Right atrium auricular region (tissue), 2 donors: ENCODE measurements at regions not wholly inside any gene's neighbourhood (a gene's known extent, or its start where the extent isn't known, plus 50 kb on each side); places are given as distances from the start of the nearest gene placed in this dataset.

Experiments
- DNase-seq: peaks from one replicate; pipeline ENCODE4 v3.0.0-alpha.2; 2019; ENCODE audit warnings: low spot score
- H3K27ac ChIP-seq, 2 donors: fragments of 200-600 bp; sonication (generic); 1 replicate in 1 of 2; 2 replicates in 1 of 2; pipeline ENCODE4 v1.5.1; 2016 to 2019
- H3K27me3 ChIP-seq, 2 donors: fragments of 200-600 bp; sonication (generic); one replicate each; pipeline versions ENCODE4 v1.5.1 to v1.6.0; 2017 to 2019
- H3K36me3 ChIP-seq: fragments of 200-600 bp; sonication (generic); one replicate; pipeline ENCODE4 v1.5.1; 2016
- H3K4me1 ChIP-seq, 2 donors: fragments of 200-600 bp; sonication (generic); one replicate each; pipeline versions ENCODE4 v1.5.1 to v1.6.0; 2017 to 2019
- H3K4me3 ChIP-seq, 2 donors: fragments of 200-600 bp; sonication (generic); 1 replicate in 1 of 2; 2 replicates in 1 of 2; pipeline ENCODE4 v1.5.1; 2017 to 2019; ENCODE audit warnings: mild to moderate bottlenecking in 1 of 2, moderate library complexity in 1 of 2
- H3K9me3 ChIP-seq, 2 donors: fragments of 200-600 bp; sonication (generic); one replicate each; pipeline ENCODE4 v1.5.1; 2019
- TF ChIP-seq, protein P1 (sequence below), 2 donors: fragments of 200-600 bp; sonication (generic); IDR thresholded peaks; one replicate each; pipeline ENCODE4 v1.5.1; 2019; ENCODE audit warnings: antibody characterized with exemption in 2 of 2

DNA sequence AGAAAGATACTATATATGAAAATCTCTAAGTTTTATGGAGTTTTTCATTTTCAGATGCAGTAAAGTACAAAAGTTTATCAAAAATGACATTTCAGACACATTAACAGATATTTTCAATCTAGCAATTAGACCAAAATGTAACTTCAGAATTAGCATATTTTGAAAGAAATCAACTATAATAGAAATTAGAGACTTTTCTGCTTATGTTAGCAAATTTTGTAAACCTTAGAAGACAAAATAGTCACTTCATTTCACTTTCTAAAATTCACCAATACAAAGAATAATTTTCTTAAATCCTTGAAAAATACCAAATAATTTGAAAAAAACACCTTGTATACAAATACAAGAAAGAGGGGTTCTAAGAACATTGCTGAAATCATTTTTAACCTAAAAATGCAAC is 135.8 kb upstream of the FIBIN start:
- H3K36me3 ChIP-seq: no peaks in the 10 kb centered on the region
- no peaks in the 10 kb centered on the region for H3K9me3 ChIP-seq
- no peaks in the 10 kb centered on the region for H3K4me1 ChIP-seq
- DNase-seq: no peak
- H3K27ac ChIP-seq: no peak overlapping the region
- H3K27me3 ChIP-seq: no peaks in the 10 kb centered on the region
- TF ChIP-seq, protein P1, sequence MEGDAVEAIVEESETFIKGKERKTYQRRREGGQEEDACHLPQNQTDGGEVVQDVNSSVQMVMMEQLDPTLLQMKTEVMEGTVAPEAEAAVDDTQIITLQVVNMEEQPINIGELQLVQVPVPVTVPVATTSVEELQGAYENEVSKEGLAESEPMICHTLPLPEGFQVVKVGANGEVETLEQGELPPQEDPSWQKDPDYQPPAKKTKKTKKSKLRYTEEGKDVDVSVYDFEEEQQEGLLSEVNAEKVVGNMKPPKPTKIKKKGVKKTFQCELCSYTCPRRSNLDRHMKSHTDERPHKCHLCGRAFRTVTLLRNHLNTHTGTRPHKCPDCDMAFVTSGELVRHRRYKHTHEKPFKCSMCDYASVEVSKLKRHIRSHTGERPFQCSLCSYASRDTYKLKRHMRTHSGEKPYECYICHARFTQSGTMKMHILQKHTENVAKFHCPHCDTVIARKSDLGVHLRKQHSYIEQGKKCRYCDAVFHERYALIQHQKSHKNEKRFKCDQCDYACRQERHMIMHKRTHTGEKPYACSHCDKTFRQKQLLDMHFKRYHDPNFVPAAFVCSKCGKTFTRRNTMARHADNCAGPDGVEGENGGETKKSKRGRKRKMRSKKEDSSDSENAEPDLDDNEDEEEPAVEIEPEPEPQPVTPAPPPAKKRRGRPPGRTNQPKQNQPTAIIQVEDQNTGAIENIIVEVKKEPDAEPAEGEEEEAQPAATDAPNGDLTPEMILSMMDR (IDR thresholded peaks at IDR 0.05): no peak
- H3K4me3 ChIP-seq: no peak overlapping the region

DNA sequence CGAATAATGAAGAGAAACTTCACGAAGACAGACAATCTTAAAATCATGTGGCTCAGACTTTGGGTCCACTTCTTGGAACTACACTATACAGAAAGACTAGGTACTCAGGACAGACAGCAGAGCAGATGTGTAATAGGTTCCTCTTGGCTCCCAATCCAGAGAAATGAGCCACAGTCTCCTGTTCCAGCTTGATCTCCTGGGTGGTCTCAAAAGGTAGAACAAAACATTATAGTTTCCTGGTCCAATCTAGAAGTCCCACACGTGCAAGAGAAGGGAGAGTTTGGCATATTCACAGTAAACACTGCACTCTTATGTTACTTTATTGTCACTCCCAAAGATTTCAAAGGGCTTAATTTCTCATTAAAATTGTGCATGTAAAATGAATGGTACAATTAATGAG is 134.5 kb upstream of the FIBIN start:
- no peaks in the 10 kb centered on the region for H3K36me3 ChIP-seq
- no peaks in the 10 kb centered on the region for H3K27me3 ChIP-seq
- TF ChIP-seq, protein P1 (IDR thresholded peaks at IDR 0.05): no peak
- no peaks in the 10 kb centered on the region for H3K9me3 ChIP-seq
- H3K4me3 ChIP-seq: no peak overlapping the region
- DNase-seq: no peak
- H3K4me1 ChIP-seq: no peaks in the 10 kb centered on the region
- H3K27ac ChIP-seq: no peak overlapping the region

DNA sequence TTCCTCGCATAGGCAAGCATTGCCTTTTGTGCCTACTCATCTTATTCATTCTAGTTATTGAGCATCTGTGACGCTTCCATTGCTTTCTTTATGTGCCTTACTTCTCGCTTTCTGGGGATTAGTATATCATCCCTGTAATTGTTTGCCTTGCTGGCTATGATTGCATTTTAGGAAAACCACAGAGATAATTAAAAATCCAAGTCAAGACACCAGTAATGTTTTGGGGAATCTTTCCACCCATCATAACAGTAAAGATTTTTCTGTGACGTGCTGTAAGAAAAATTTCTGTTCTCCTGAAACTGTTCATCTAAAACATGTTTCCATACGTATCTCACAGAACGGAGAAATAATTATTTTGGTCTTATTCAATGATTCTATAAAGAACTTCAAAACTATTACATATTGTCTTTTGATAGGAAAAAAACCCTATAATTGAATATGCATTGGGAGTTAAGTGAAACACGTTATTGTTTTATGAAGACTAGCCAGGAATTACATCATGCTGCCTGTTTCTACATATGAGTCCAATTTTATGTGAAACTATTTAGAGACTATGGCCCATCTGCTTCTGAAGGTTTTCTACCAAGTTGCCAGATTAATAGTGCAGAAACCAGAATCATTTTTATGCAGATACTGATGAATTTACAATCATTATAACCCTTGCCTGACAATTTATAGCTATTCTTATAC is 133.7 kb upstream of the FIBIN start:
- H3K27me3 ChIP-seq: no peaks in the 10 kb centered on the region
- H3K4me3 ChIP-seq: no peak overlapping the region
- H3K4me1 ChIP-seq: no peaks in the 10 kb centered on the region
- DNase-seq: no peak
- no peaks in the 10 kb centered on the region for H3K36me3 ChIP-seq
- TF ChIP-seq, protein P1 (IDR thresholded peaks at IDR 0.05): no peak
- no peaks in the 10 kb centered on the region for H3K9me3 ChIP-seq
- H3K27ac ChIP-seq: no peak overlapping the region

DNA sequence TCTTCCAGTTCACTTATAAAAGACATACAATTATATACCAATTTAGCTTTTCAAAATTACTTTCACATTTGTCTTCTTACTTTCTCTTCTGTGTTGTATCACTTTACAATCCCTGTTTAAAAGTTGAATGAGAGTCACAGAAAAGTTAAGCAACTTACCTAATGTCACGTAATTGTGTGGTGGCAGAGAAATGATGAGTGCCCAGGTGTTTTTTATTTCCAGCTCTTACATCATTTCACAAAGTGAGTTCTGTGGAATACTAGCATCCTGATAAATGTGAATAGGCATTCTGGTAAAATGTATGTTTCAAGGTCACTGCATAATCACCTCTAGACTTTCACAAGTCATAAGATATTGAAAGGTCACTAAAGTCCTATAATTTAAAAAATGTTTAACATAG is 133.0 kb upstream of the FIBIN start:
- no peak for DNase-seq
- no peaks in the 10 kb centered on the region for H3K27me3 ChIP-seq
- H3K36me3 ChIP-seq: no peaks in the 10 kb centered on the region
- TF ChIP-seq, protein P1 (IDR thresholded peaks at IDR 0.05): no peak
- no peak overlapping the region for H3K27ac ChIP-seq
- no peak overlapping the region for H3K4me3 ChIP-seq
- no peaks in the 10 kb centered on the region for H3K9me3 ChIP-seq
- no peaks in the 10 kb centered on the region for H3K4me1 ChIP-seq

DNA sequence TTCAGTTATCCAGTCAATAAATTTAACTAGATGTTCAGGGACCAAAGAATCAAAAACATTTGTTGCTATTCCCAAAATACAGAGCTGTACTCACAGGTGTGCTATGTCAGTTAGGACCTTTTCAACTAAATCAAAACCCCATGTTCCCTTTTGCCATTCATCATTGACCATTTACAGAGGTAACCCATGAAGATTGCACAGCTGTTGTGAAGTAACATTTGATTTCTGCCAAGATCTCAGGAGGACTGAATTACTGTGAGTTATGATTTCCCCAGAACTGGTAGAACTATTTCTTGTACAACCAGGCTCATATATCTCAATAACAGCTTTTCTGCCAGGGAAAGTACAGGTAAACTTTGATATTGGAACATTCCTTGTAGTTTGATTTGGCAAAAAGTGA is 131.1 kb upstream of the FIBIN start:
- Histone ChIP-seq H3K9me3 (peaks cover 0 to 10% of the 10 kb centered on the region in 2 donors), H3K4me1 (no peaks in the 10 kb centered on the region), H3K4me3 (no peak overlapping the region), H3K27me3 (no peaks in the 10 kb centered on the region), H3K27ac (no peak overlapping the region), H3K36me3 (no peaks in the 10 kb centered on the region)
- TF ChIP-seq, protein P1 (IDR thresholded peaks at IDR 0.05): no peak
- DNase-seq: no peak

DNA sequence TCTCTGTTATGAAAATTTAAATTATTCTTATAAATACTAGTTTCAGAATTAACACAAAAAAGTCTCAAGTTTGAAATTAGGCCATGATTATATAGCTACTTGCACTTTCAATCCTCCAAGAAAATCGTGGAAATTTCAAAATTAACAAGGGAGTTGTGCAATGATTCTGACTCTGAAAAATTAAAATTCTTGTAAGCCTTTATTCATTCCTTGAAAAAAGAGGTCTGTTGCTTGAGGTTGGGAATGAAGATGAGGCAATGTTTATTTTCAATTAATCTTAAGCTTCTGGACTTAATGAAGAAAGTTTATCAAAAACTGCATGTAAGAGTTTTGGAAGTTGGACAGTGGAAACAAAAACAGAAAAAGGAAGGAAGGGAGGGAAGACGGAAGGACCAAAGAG is 128.2 kb upstream of the FIBIN start:
- H3K27me3 ChIP-seq: no peaks in the 10 kb centered on the region
- H3K4me1 ChIP-seq: no peaks in the 10 kb centered on the region
- H3K9me3 ChIP-seq: peaks cover 0 to 31% of the 10 kb centered on the region in 2 donors
- H3K36me3 ChIP-seq: no peaks in the 10 kb centered on the region
- H3K4me3 ChIP-seq: no peak overlapping the region
- no peak for DNase-seq
- no peak overlapping the region for H3K27ac ChIP-seq
- TF ChIP-seq, protein P1 (IDR thresholded peaks at IDR 0.05): no peak
